ENCODE measurements at regions not wholly inside any gene's neighbourhood (a gene's known extent, or its start where the extent isn't known, plus 50 kb on each side); places are given as distances from the start of the nearest gene placed in this dataset.

- TF ChIP-seq EZH2 (IDR thresholded peaks at IDR 0.05) (no peak), POLR2AphosphoS5 (IDR thresholded peaks at IDR 0.05; ENCODE audit: borderline replicate concordance, low read depth, low read length) (no peak), FOXP2 (optimal IDR thresholded peaks at IDR 0.05; ENCODE audit: control extremely low read depth, extremely low read length, insufficient read depth) (no peak)
These were observed 138.7 kb upstream of the SLC24A3 start for GRCh38 chr20:19073584-19074218.
